Lower lobe of right lung (tissue), 2 donors: ENCODE measurements at regions not wholly inside any gene's neighbourhood (a gene's known extent, or its start where the extent isn't known, plus 50 kb on each side); places are given as distances from the start of the nearest gene placed in this dataset.

ENCODE experiments used
- ATAC-seq, 2 donors: fragments of 200-7000 bp; cut with Tn5 transposase; one replicate each; pipeline ENCODE4 v1.9.1; 2020 to 2022; ENCODE audit warnings: mild to moderate bottlenecking in 2 of 2, moderate library complexity in 2 of 2
- DNase-seq: peaks from one replicate; pipeline ENCODE4 v3.0.0-alpha.2; 2020
- H3K27ac ChIP-seq: fragments of 200-600 bp; one replicate; pipeline ENCODE4 v1.8.0; 2022
- H3K27me3 ChIP-seq: fragments of 200-600 bp; one replicate; pipeline ENCODE4 v1.8.0; 2022; ENCODE audit warnings: low read depth
- H3K36me3 ChIP-seq: fragments of 200-600 bp; one replicate; pipeline ENCODE4 v1.8.0; 2022; ENCODE audit warnings: mild to moderate bottlenecking
- H3K4me1 ChIP-seq: fragments of 200-600 bp; one replicate; pipeline ENCODE4 v1.8.0; 2022
- H3K4me3 ChIP-seq: fragments of 200-600 bp; one replicate; pipeline ENCODE4 v1.8.0; 2022; ENCODE audit warnings: mild to moderate bottlenecking
- H3K9me3 ChIP-seq: fragments of 200-600 bp; one replicate; pipeline ENCODE4 v1.8.0; 2022
- CTCF ChIP-seq: fragments of 200-600 bp; IDR thresholded peaks from one replicate; pipeline ENCODE4 v1.8.0; 2022; ENCODE audit warnings: antibody characterized with exemption, mild to moderate bottlenecking
- intact Hi-C: fragments of 100-400 bp; cut with DNase I; formaldehyde crosslinking; loops from one replicate; pipeline ENCODE4 v1.11.0; 2022
- donor health status: DM: no; HTN: yes; CAD: no; lungs with severe emphysema.

GRCh38 chr7:125445836-125446235 lies 516.2 kb upstream of the POT1 start:
- no peak for ATAC-seq
- Histone ChIP-seq H3K27me3 (no peaks in the 10 kb centered on the region), H3K4me1 (no peaks in the 10 kb centered on the region), H3K4me3 (no peak overlapping the region), H3K27ac (no peak overlapping the region), H3K9me3 (no peaks in the 10 kb centered on the region), H3K36me3 (no peaks in the 10 kb centered on the region)
- no peak for TF ChIP-seq CTCF
- DNase-seq, result no peak
- intact Hi-C loops, result no loop called here

DNA sequence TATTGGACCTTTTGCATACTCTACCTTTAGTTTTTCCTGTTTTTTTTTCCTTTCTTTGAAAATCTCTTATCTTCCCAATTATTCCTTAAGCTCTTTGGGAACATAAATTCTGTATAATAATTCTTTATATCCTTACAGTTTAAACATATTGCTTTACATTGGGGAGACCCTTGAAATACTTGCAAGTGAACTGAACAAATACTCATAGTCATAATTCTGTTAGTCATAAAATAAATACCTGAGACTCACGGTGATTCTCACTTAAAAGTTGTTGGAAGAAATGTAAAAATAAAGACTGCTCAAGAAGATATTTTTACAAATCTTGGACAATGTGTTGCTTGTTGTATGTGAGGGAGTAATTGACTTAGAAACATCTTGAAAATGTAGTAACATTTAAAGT lies 515.2 kb upstream of the POT1 start:
- H3K27ac ChIP-seq, result no peak overlapping the region
- no peaks in the 10 kb centered on the region for H3K36me3 ChIP-seq
- H3K4me1 ChIP-seq, result no peaks in the 10 kb centered on the region
- H3K27me3 ChIP-seq, result no peaks in the 10 kb centered on the region
- ATAC-seq (no peak), DNase-seq (no peak)
- no peak for TF ChIP-seq CTCF
- H3K4me3 ChIP-seq, result no peak overlapping the region
- no peaks in the 10 kb centered on the region for H3K9me3 ChIP-seq
- intact Hi-C loops, result no loop called here

- Histone ChIP-seq H3K27me3 (no peaks in the 10 kb centered on the region), H3K4me3 (no peak overlapping the region), H3K36me3 (no peaks in the 10 kb centered on the region), H3K27ac (no peak overlapping the region), H3K9me3 (no peaks in the 10 kb centered on the region), H3K4me1 (no peaks in the 10 kb centered on the region)
- TF ChIP-seq CTCF, result no peak
- intact Hi-C loops, result no loop called here
- no peak for ATAC-seq
- no peak for DNase-seq
These were observed 506.6 kb upstream of the POT1 start for GRCh38 chr7:125436220-125436619.

GRCh38 chr7:125431349-125431748 lies 501.7 kb upstream of the POT1 start:
- DNase-seq, result no peak
- H3K27me3 ChIP-seq, result no peaks in the 10 kb centered on the region
- no peaks in the 10 kb centered on the region for H3K36me3 ChIP-seq
- ATAC-seq, result no peak
- TF ChIP-seq CTCF, result no peak
- no peaks in the 10 kb centered on the region for H3K4me1 ChIP-seq
- no peak overlapping the region for H3K4me3 ChIP-seq
- intact Hi-C loops, result no loop called here
- H3K9me3 ChIP-seq, result no peaks in the 10 kb centered on the region
- no peak overlapping the region for H3K27ac ChIP-seq

- intact Hi-C loops, result no loop called here
These were observed 500.4 kb upstream of the POT1 start for GRCh38 chr7:125430013-125430412.

More at GRCh38 chr7:125430013-125430412, 500.4 kb upstream of the POT1 start:
- no peaks in the 10 kb centered on the region for H3K36me3 ChIP-seq
- TF ChIP-seq CTCF, result no peak
- H3K27ac ChIP-seq, result no peak overlapping the region
- H3K9me3 ChIP-seq, result no peaks in the 10 kb centered on the region
- DNase-seq, result no peak
- no peaks in the 10 kb centered on the region for H3K4me1 ChIP-seq
- no peak overlapping the region for H3K4me3 ChIP-seq
- H3K27me3 ChIP-seq, result no peaks in the 10 kb centered on the region
- ATAC-seq, result no peak
